Neural cell (in vitro differentiated cells): ENCODE measurements at regions not wholly inside any gene's neighbourhood (a gene's known extent, or its start where the extent isn't known, plus 50 kb on each side); places are given as distances from the start of the nearest gene placed in this dataset.

Source experiments
- H2AFZ ChIP-seq: fragments of 200-600, 300-800 bp; sonication (generic), shearing (Covaris generic); 2 replicates; pipeline ENCODE4 v1.6.0; 2014; ENCODE audit warnings: low read depth, mild to moderate bottlenecking, antibody characterized with exemption, low read length, moderate library complexity
- H3F3A ChIP-seq: fragments of 200-600 bp; shearing (Covaris generic); 2 replicates; pipeline ENCODE4 v1.6.1; 2016; ENCODE audit warnings: mild to moderate bottlenecking, moderate library complexity, mixed read lengths, antibody characterized with exemption, low read length; ENCODE audit not compliant: insufficient read depth, poor library complexity, severe bottlenecking
- H3K27ac ChIP-seq: fragments of 200-600, 300-800 bp; sonication (generic), shearing (Covaris generic); 2 replicates; pipeline ENCODE4 v1.5.1; 2014; ENCODE audit warnings: mild to moderate bottlenecking, low read length, moderate library complexity
- H3K27me3 ChIP-seq: fragments of 300-800, 200-600 bp; sonication (generic), shearing (Covaris generic); 2 replicates; pipeline ENCODE4 v1.6.0; 2014; ENCODE audit warnings: mild to moderate bottlenecking, low read depth, low read length, moderate library complexity; ENCODE audit not compliant: insufficient read depth
- H3K36me3 ChIP-seq: fragments of 300-800, 200-600 bp; sonication (generic), shearing (Covaris generic); 2 replicates; pipeline ENCODE4 v1.5.1; 2014; ENCODE audit warnings: mild to moderate bottlenecking, antibody characterized with exemption, low read length, moderate library complexity; ENCODE audit not compliant: insufficient read depth
- H3K4me2 ChIP-seq: fragments of 300-800, 200-600 bp; sonication (generic), shearing (Covaris generic); 2 replicates; pipeline ENCODE4 v1.6.0; 2014; ENCODE audit warnings: mild to moderate bottlenecking, low read length
- H3K4me3 ChIP-seq: fragments of 300-800, 200-600 bp; sonication (generic), shearing (Covaris generic); 2 replicates; pipeline ENCODE4 v1.5.1; 2014; ENCODE audit warnings: mild to moderate bottlenecking, low read length, moderate library complexity
- H3K79me2 ChIP-seq: fragments of 200-600 bp; shearing (Covaris generic); replicated peaks from 2 replicates; pipeline ENCODE4 v1.6.0; 2014; ENCODE audit warnings: mild to moderate bottlenecking, low read length, moderate library complexity; ENCODE audit not compliant: insufficient read depth
- H3K9ac ChIP-seq: fragments of 300-800, 200-600 bp; sonication (generic), shearing (Covaris generic); 2 replicates; pipeline ENCODE4 v1.6.1; 2016; ENCODE audit warnings: mild to moderate bottlenecking, low read length, mixed read lengths
- H3K9me2 ChIP-seq: fragments of 200-600 bp; shearing (Covaris generic); 2 replicates; pipeline ENCODE4 v1.6.1; 2016; ENCODE audit warnings: mild to moderate bottlenecking, low read length, mixed read lengths; ENCODE audit not compliant: insufficient read depth
- H3K9me3 ChIP-seq: fragments of 200-600, 300-800 bp; sonication (generic), shearing (Covaris generic); 2 replicates; pipeline ENCODE4 v1.6.1; 2016; ENCODE audit warnings: mild to moderate bottlenecking, mixed run types, low read length, moderate library complexity, mixed read lengths
- H4K20me1 ChIP-seq: fragments of 200-600 bp; shearing (Covaris generic); 2 replicates; pipeline ENCODE4 v1.6.1; 2016; ENCODE audit warnings: mild to moderate bottlenecking, mixed run types; ENCODE audit not compliant: insufficient read depth
- CTCF ChIP-seq: fragments of 450-650 bp; IDR thresholded peaks from 2 replicates; pipeline ENCODE4 v1.5.1; 2014; ENCODE audit warnings: antibody characterized with exemption, mild to moderate bottlenecking, moderate library complexity; ENCODE audit not compliant: poor library complexity, severe bottlenecking
- EP300 ChIP-seq: fragments of 450-650 bp; conservative IDR thresholded peaks from 2 replicates; pipeline ENCODE4 v1.6.1; 2014; ENCODE audit warnings: antibody characterized with exemption, mild to moderate bottlenecking, moderate library complexity; ENCODE audit not compliant: poor library complexity, severe bottlenecking
- EZH2 ChIP-seq: fragments of 200-600, 300-800 bp; shearing (Covaris generic), sonication (generic); IDR thresholded peaks from 2 replicates; pipeline ENCODE4 v1.6.1; 2014; ENCODE audit warnings: antibody characterized with exemption, low read length, borderline replicate concordance, mild to moderate bottlenecking; ENCODE audit not compliant: insufficient read depth, poor library complexity, severe bottlenecking
- MXI1 ChIP-seq: fragments of 450-650 bp; conservative IDR thresholded peaks from 2 replicates; pipeline ENCODE4 v1.6.1; 2014; ENCODE audit warnings: antibody characterized with exemption, mild to moderate bottlenecking; ENCODE audit not compliant: poor library complexity, severe bottlenecking
- POLR2AphosphoS5 ChIP-seq: IDR thresholded peaks from 2 replicates; pipeline ENCODE4 v1.6.1; 2012
- RAD21 ChIP-seq: fragments of 450-650 bp; conservative IDR thresholded peaks from 2 replicates; pipeline ENCODE4 v1.6.1; 2014; ENCODE audit warnings: antibody characterized with exemption, mild to moderate bottlenecking, moderate library complexity
- SMC3 ChIP-seq: fragments of 450-650 bp; conservative IDR thresholded peaks from 2 replicates; pipeline ENCODE4 v1.6.1; 2014; ENCODE audit warnings: antibody characterized with exemption, mild to moderate bottlenecking, moderate library complexity; ENCODE audit not compliant: poor library complexity
- TAF1 ChIP-seq: IDR thresholded peaks from 2 replicates; pipeline ENCODE4 v1.6.1; 2012; ENCODE audit warnings: low read depth
- TF ChIP-seq, protein P1 (sequence below): IDR thresholded peaks from 2 replicates; pipeline ENCODE4 v1.6.1; 2012; ENCODE audit warnings: borderline replicate concordance

- Histone ChIP-seq H3K4me3 (no peak overlapping the region), H3K9ac (no peak overlapping the region), H3K27me3 (peaks cover 4% of the 10 kb centered on the region), H3K4me2 (no peak overlapping the region), H3K9me2 (no peaks in the 10 kb centered on the region), H3K36me3 (no peaks in the 10 kb centered on the region), H2AFZ (no peak overlapping the region), H3K27ac (no peak overlapping the region), H4K20me1 (no peaks in the 10 kb centered on the region), H3K9me3 (no peaks in the 10 kb centered on the region), H3F3A (no peaks in the 10 kb centered on the region), H3K79me2 (no peaks in the 10 kb centered on the region)
- TF ChIP-seq RAD21 (no peak), SMC3 (no peak), TAF1 (no peak), EP300 (no peak), EZH2 (no peak), MXI1 (no peak), POLR2AphosphoS5 (no peak), CTCF (no peak)
- TF ChIP-seq, protein P1, sequence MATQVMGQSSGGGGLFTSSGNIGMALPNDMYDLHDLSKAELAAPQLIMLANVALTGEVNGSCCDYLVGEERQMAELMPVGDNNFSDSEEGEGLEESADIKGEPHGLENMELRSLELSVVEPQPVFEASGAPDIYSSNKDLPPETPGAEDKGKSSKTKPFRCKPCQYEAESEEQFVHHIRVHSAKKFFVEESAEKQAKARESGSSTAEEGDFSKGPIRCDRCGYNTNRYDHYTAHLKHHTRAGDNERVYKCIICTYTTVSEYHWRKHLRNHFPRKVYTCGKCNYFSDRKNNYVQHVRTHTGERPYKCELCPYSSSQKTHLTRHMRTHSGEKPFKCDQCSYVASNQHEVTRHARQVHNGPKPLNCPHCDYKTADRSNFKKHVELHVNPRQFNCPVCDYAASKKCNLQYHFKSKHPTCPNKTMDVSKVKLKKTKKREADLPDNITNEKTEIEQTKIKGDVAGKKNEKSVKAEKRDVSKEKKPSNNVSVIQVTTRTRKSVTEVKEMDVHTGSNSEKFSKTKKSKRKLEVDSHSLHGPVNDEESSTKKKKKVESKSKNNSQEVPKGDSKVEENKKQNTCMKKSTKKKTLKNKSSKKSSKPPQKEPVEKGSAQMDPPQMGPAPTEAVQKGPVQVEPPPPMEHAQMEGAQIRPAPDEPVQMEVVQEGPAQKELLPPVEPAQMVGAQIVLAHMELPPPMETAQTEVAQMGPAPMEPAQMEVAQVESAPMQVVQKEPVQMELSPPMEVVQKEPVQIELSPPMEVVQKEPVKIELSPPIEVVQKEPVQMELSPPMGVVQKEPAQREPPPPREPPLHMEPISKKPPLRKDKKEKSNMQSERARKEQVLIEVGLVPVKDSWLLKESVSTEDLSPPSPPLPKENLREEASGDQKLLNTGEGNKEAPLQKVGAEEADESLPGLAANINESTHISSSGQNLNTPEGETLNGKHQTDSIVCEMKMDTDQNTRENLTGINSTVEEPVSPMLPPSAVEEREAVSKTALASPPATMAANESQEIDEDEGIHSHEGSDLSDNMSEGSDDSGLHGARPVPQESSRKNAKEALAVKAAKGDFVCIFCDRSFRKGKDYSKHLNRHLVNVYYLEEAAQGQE = no peak
Measured at GRCh38 chrX:856566-857290, 226.1 kb downstream of the SHOX start.

GRCh38 chrX:853304-853703 lies 222.7 kb downstream of the SHOX start:
- Histone ChIP-seq H3K79me2 (no peaks in the 10 kb centered on the region), H3K4me3 (no peak overlapping the region), H3K36me3 (no peaks in the 10 kb centered on the region), H3F3A (no peaks in the 10 kb centered on the region), H3K27me3 (peaks cover 4% of the 10 kb centered on the region), H2AFZ (no peak overlapping the region), H3K9me2 (no peaks in the 10 kb centered on the region), H3K9ac (no peak overlapping the region), H3K4me2 (no peak overlapping the region), H4K20me1 (no peaks in the 10 kb centered on the region), H3K27ac (no peak overlapping the region), H3K9me3 (no peaks in the 10 kb centered on the region)
- TF ChIP-seq CTCF = no peak
- no peak for TF ChIP-seq POLR2AphosphoS5
- TF ChIP-seq TAF1 = no peak
- TF ChIP-seq EZH2 = no peak
- no peak for TF ChIP-seq MXI1
- no peak for TF ChIP-seq EP300
- no peak for TF ChIP-seq SMC3
- TF ChIP-seq RAD21 = no peak
- TF ChIP-seq, protein P1 = no peak
